Bone marrow (tissue), 2 donors: ENCODE measurements at regions not wholly inside any gene's neighbourhood (a gene's known extent, or its start where the extent isn't known, plus 50 kb on each side); places are given as distances from the start of the nearest gene placed in this dataset.

Experiments used
- DNase-seq, 2 donors: peaks; one replicate each; lab custom pipeline; 2025; lab: John Stamatoyannopoulos, UW

GRCh38 chr5:125175348-125176004 lies 429.0 kb upstream of the ZNF608 start:
- DNase-seq = no peak

GRCh38 chr5:125176005-125176390 lies 429.6 kb upstream of the ZNF608 start:
- no peak for DNase-seq

- no peak for DNase-seq
Observed at GRCh38 chr5:125177340-125177739, 430.9 kb upstream of the ZNF608 start.

GRCh38 chr5:125179612-125180011 lies 433.2 kb upstream of the ZNF608 start:
- no peak for DNase-seq

- DNase-seq = no peak
Observed at GRCh38 chr5:125180231-125180829, 433.9 kb upstream of the ZNF608 start.

- DNase-seq = no peak
Observed at GRCh38 chr5:125181159-125181558, 434.7 kb upstream of the ZNF608 start.

- DNase-seq = no peak
Observed at GRCh38 chr5:125181955-125182354, 435.5 kb upstream of the ZNF608 start.

- no peak for DNase-seq
Observed at GRCh38 chr5:125185740-125186139, 439.3 kb upstream of the ZNF608 start.

- no peak for DNase-seq
Observed at GRCh38 chr5:125186911-125187375, 440.5 kb upstream of the ZNF608 start.

GRCh38 chr5:125189531-125189941 lies 443.1 kb upstream of the ZNF608 start:
- DNase-seq = no peak

- DNase-seq = no peak
Observed at GRCh38 chr5:125190232-125191087, 444.0 kb upstream of the ZNF608 start.

- no peak for DNase-seq
Observed at GRCh38 chr5:125194883-125195282, 448.4 kb upstream of the ZNF608 start.

- no peak for DNase-seq
Observed at GRCh38 chr5:125196481-125197111, 450.2 kb upstream of the ZNF608 start.

- DNase-seq = no peak
Observed at GRCh38 chr5:125197321-125197720, 450.9 kb upstream of the ZNF608 start.

GRCh38 chr5:125198270-125198974 lies 452.0 kb upstream of the ZNF608 start:
- no peak for DNase-seq

GRCh38 chr5:125199373-125199772 lies 452.9 kb upstream of the ZNF608 start:
- no peak for DNase-seq

- no peak for DNase-seq
Observed at GRCh38 chr5:125199968-125200865, 453.8 kb upstream of the ZNF608 start.

- DNase-seq = no peak
Observed at GRCh38 chr5:125200866-125201373, 454.5 kb upstream of the ZNF608 start.

GRCh38 chr5:125201446-125202052 lies 455.1 kb upstream of the ZNF608 start:
- DNase-seq = no peak

GRCh38 chr5:125202353-125202752 lies 455.9 kb upstream of the ZNF608 start:
- DNase-seq = no peak
